Hippocampal formation (tissue), 2 donors: ENCODE measurements at regions not wholly inside any gene's neighbourhood (a gene's known extent, or its start where the extent isn't known, plus 50 kb on each side); places are given as distances from the start of the nearest gene placed in this dataset.

ENCODE experiments used
- DNase-seq, 2 donors: peaks; one replicate each; lab custom pipeline; 2025; lab: John Stamatoyannopoulos, UW

DNA sequence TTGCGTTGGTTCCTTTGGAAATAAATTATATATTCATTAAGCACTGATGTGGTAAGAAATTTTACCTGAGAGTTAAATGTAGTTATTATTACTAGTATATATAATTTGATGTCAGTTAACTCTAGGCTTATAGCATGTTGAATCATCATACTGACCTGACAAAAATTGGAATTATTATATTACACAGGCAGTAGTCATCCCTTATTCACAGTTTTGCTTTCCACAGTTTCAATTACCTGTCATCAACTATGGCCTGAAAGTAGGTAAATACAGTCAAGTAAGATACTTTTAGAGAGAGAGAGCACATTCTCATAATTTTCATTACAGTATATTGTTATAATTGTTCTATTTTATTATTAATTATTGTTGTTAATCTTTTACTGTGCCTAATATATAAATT lies 1074.7 kb downstream of the CDH11 start:
- no peak for DNase-seq

DNA sequence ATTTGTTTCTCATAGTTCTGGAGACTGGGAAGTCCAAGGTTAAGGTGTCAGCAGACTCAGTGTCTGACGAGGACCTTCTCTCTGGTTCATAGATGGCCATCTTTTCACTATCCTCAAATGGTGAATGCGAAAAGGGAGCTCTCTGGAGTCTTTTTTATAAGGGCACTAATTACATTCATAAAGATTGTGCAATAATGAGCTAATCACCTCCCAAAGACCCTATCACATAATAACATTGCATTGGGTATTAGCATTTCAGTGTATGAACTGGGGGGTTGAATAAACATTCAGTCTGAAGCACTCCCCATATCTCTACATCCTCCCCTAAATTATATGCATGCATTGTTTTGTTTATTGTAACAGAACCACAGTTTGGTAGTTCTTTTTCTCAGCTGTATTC lies 1086.5 kb downstream of the CDH11 start:
- no peak for DNase-seq

DNA sequence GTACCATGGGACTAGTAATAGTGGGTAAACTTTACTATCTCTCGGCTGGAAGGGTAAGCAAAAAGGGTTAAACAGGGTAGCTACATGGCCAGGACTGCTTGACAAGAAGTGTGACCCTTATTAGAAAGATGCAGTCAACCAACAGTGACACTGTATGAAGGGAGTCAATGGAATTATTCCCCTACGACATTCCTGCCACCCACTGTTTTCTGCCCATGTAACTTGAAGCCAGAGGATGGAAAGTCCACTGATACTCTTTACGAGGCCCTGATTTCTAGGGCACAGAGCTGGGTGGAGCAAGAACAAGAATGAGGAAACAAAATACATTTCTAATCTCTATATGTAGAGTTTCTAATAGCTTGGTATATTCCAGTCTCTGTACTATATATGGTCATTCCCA lies 1102.5 kb downstream of the CDH11 start:
- no peak for DNase-seq

DNA sequence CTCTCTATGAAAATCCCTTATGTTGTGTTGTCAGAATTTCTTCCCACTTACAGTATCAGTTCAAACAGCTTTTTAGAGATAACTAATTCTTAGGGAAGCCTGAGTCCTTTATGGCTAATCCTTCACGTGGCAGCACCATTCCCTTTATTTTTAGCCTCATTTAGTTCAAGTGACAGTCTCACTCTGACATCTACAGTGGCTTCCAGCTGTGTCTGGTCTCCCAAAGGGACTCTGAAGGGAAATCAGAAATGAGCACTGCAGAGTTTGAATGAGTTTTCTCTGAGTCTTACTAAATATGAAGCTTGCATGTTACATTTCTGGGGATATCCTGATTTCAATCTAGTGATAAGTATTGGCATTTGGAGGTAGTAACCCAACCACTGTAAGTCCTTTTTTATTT lies 1104.1 kb downstream of the CDH11 start:
- no peak for DNase-seq

DNA sequence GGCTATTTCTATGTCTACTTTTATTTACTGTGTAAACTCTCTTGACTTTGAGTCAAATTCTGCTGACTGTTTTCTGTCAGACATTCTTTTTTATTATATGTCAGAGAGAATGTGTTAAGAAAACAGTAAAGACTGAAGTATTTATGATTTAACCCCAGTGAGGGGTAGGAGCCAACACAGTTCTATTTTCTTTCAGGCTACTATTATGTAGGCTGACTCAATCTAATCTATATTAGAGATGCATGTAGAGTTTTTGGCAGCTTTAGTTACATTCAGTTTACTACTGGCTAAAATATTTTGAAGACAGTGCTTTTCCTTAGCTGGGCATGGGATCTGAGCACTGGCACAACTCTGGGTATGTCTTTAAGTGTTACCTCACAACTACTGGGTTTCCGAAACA lies 1108.0 kb downstream of the CDH11 start:
- DNase-seq, result no peak

DNA sequence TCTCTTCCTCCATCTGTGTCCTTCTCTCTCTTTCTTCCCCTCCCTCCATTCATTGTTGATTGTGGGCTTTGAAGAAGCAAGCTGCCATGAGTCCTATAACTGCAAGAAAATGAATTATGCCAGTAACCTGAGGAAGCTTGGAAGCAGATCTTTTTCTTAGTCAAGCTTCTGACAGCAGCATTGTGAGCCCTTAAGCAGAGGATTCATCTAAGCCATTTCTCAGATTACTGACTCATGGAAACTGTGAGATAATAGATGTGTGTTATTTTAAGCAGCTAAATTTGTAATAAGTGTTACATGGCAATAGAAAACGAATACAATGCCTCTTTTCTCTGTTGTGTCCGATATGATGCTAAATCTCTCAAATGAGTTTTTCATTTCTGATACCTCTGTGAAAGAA lies 1109.7 kb downstream of the CDH11 start:
- no peak for DNase-seq

DNA sequence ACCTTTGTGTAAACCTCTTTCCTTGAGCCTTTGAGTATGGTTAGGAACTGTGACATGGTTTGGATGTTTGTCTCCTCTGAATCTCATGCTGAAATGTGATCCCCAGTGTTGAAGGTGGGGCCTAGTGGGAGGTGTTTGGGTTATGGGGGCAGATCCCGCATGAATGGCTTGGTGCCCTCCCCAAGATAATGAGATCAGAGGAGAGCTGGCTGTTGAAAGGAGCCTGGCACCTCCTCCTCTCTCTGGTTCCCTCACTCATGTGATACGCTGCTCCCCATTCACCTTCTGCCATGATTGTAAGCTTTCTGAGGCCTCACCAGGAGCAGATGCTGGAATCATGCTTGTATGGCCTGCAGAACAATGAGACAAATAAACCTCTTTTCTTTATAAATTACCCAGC lies 1110.2 kb downstream of the CDH11 start:
- DNase-seq, result no peak

DNA sequence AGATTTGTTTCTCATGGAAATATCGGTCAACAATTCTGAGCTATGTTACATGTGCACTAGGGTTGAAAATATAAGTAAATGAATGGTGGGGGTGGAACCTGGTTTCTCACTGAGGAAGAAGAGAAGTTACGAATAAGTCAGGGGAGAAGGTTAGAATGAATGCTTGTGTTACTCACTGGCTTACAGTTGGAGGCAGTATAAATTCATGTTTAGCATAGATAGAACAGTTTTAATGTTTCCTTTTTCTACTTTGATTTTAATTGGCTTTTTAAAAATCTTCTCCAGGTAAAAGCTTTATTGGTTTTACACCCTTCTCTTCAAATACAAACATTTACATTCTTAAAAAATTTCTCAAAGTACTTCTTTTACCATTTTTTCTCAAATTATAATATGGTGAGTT lies 1113.7 kb downstream of the CDH11 start:
- DNase-seq, result no peak

DNA sequence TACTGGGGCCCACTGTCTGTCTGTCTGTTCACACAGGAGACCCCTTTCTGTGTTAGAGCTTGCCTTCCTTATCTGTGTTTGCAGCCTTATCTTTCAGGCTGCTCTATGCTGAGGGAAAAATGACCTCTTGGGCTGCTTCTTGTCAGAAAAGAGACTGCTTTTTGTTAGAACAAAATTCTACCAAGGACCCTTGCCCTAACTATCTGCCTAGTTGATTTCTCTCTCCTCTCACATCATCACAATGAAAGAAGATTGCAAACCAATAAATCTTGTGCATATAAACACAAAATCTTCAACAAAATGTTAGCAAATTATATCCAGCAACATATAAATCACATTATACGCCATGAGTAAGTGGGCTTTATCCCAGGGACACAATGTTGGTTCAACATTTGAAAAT lies 1117.7 kb downstream of the CDH11 start:
- DNase-seq, result no peak

DNA sequence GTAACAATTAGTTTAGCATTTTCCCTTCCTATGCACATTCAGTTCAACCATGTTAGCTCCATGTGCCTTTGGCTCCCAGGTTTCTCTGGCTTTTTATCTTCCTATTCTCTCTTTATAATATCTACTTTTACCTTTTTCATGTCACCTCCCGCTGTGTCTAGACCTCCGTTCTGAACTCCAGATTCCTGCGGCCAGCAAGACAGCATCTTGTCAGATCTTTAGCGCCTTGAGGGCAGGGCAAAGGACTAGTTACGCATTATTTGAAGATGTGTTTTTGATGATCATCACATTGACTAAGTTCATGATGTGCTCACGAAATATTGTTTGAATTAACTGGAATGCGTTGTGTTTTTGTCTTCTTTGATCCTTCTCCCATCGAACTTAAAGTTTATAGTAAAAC lies 1126.8 kb downstream of the CDH11 start:
- no peak for DNase-seq

DNA sequence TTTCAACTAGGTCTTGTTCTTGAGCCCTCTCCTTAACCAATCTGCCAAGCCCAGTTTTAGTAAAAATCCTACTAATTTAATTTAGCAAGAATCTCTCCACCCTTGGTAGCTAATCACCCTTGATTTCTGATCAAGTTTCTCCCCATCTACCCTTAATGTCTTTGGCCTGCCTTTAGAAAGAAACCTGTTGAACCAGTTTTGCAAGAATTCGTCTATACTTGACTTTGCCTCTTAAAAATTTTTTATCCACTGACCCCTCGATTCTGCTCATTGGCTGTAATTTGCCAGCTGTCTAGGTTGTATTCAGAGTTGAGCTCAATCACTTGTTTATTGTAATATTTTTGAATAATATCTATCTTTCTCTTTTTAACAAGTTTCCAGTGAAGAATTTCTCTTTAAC lies 1138.5 kb downstream of the CDH11 start:
- DNase-seq, result no peak

DNA sequence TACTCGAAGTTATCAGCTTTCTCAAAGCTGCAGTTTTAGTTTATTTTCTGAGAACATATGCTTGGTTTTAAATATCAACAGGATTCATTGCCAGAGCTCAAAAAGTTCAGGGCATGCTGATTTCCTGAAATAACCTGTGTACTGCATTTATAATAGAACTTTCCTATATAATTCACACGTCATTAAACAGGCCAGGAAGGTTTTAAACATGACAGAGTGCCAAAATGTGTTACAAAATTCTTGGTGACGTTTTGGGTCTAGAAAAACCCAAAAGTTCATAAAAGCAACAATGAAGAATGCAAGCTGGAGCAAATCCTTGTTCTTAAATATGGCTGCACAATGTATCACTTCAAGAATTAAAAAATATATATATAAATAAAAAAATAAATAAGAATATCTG lies 1139.1 kb downstream of the CDH11 start:
- no peak for DNase-seq

DNA sequence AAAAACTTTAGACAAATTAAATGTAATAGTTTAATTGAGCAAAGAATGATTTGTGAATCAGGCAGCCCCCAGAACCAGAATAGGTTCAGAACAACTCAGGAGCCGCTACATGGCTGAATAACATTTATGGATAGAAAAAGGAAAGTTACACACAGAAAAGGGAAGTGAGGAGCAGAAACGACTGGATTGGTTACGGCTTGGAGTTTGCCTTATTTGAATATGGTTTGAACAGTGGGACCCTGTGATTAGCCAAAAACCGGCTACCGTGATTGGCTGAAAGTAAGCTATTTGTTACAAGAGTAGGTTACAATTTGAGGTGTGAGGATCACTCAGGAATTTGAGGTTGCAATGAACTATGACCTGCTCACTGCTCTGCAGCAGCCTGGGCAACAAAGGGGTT lies 1139.8 kb downstream of the CDH11 start:
- DNase-seq, result no peak

DNA sequence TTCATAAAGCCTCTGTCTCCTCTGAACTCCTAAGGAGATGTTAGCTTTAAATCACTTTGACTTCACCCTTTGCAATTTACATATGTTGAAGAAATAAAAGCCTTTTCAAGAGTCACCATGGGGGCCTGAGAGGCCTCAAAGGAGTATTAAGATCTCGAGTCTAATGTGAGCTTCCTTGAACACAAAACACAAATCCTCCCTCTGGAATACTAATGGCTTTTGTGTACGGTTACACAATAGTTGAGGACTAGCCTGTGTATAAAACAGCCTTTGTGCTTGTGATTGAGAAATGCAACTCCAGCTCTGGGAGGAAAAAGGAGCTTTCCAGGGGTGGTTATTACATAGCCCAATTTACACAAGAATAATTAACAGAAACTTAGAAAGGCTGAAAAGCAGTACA lies 1140.2 kb downstream of the CDH11 start:
- peak in 1 of 2 donors; percentile 32 for DNase-seq

DNA sequence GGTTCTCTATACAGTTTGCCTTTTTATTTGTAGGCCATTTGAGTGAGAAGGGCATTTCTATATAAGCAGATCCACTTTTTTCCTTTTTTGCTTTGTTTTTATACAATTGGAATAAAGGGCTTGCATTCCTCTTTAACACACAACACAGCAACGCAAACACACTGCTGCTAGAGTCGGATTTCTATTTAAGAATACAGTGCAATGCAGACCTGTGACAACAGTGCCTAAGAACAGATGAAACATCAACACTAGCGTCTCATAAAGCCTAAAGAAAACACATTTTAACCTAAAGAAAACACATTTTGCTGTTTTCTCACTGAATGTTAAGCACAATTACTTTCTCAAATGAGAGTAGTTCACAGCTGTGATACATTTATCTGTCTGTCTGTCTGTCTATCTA lies 1141.1 kb downstream of the CDH11 start:
- DNase-seq, result no peak

DNA sequence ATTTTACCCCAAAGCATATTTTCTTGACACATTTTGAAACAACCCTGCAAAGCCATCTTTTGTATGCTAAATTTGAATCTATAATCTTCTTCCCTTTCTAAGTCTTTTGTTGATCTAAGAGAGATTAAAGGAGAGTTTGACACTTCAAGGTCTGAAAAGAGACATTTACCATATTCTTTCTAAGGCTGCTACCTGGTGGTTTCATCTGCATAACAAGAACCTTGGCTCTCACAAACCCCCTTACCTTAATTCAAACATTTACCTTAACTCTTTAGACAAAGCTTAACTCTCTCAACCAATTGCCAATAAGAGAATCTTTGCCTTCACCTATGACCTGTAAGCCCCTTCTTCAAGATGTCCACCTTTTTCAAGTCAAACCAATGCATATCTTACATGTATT lies 1143.6 kb downstream of the CDH11 start:
- no peak for DNase-seq

DNA sequence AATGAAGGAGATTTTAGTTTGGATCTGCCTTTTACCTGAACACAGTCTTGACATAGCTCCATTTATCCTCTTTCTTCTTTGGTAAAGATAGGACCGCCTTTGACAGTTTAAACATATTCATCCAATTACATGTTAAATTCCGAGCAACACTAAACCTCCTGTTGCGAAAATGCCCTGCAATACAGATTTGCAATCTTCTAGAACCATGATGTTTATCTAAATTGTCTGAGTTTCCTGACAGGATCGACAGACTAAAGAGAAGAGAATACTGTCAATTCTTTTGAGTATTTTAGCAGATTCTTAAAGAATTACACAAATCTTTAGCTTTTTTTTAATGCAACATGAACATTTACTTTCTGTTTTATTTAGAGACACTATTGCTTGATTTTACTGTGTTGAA lies 1145.5 kb downstream of the CDH11 start:
- no peak for DNase-seq

DNA sequence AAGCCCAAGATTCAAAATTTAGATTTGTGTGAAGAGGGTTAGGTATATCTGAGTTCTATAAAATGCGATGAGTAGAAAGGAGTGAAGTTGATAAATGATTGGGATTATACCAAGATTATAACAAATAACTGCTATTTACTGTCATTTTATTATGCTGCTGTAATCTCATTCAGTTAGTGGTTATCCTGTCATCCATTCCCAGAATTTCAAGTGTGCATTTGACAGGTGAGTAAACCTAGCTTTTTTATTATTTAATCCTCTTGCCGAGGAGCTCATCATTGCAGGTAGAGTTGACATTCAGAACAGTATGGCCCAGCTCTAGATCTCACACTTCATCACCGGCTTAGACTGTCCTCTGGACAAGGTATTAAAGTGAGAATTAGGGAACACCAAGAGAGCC lies 1146.2 kb downstream of the CDH11 start:
- DNase-seq, result no peak

DNA sequence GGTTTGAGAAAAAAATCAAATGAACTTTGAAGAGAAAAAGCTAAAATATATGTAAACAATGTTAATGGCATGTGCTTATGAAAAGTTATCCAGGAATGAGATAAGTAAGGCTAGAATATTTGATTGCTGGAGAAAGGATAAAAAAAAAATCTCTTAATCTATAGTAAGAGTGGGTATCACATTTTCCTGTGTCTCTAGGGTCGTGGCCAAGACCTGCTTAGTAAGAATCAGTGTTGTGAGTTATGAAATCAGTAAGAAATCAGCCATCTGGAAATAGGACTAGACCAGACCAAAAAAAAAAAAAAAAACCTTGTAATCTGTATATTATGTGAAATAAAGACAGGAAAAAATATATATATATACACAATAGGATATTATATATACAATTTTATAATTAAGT lies 1153.9 kb downstream of the CDH11 start:
- no peak for DNase-seq

DNA sequence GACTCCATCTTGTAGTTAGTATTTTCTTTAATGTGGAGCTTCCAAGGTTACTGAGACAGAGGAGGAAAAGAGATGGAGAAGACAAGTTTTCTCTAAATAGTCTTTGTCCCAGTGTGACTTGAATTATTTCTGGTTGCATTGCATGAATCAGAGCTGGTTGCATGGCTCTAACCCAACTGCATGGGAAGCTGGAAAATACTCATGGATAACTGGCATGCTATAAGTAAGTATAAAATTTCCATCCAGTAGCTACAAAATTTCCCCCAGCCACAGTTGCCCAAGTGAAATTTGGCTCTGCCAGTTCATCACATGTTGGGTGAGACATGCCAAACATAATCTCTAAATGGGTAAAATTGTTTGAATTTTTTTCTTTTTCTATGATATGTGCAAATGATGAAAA lies 1161.5 kb downstream of the CDH11 start:
- no peak for DNase-seq

DNA sequence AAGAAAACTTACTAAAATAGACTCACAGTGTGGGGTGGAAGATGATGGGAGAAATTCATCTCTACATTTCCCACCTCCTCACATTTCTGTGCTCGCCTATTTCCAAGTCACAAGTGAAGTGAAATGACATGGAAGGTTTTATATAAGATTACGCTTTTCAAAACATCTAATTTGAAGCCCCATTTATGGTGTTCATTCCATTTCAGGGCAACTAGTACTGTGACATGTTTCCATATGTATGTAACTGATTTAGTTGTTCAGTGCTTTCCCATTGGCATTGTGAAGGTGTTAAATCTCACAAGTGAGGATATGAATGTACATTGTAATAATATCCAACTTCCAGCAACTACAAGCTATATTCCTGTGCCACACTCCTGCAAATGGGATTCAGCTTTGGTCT lies 1174.8 kb downstream of the CDH11 start:
- no peak for DNase-seq

DNA sequence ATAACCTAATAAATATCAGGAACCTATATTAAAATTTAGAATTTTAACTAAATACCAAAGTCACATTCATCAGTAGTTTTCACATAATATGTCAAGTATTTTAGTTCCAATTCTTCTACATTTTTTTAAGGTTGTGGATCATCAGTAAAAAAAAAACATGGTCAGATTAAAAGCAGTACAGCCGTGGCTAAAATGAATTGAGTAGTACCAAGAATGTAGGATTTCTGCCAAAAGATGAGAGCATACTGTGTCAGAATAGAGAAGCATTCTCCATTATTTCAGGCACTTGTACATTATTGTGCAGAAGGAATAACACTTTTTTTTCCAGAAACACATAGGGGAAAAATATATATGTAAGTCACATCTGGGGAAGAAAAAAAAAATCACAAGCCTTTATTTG lies 1176.1 kb downstream of the CDH11 start:
- DNase-seq, result no peak

DNA sequence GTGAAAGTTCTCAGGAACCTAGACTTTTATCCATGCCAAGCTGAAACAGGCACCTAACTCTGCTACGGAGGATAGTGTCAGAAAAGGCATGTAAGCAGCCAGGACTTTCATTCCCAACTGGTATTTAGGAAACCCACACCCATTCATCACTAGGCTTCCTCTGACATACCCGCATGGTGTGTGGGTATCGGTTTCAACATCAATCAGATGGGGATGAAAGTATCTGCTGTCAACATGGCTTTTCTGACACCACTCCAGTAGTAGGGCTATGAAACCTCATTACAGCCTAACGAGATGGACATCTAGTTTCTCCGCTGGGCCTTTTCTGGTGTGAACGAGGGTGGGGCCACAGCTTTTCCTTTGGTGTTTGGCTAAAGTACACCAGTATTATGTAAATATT lies 1178.3 kb downstream of the CDH11 start:
- no peak for DNase-seq

DNA sequence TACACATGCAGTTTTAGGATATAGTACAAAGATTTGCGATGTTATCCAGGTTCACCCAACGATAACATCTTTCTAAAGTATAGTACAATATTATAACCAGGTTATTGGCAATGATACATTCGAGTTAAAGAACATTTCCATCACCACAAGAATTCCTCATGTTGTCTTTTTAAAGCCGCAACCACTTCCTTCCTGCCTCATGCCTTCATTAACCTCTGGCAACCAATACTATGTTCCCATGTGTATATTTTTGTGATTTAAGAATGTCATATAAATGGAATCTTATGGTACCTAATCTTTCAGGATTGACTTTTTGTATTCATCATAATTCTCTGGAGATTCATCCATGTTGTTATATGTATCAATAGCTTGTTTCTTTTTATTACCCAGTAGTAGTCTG lies 1183.2 kb downstream of the CDH11 start:
- DNase-seq, result no peak

DNA sequence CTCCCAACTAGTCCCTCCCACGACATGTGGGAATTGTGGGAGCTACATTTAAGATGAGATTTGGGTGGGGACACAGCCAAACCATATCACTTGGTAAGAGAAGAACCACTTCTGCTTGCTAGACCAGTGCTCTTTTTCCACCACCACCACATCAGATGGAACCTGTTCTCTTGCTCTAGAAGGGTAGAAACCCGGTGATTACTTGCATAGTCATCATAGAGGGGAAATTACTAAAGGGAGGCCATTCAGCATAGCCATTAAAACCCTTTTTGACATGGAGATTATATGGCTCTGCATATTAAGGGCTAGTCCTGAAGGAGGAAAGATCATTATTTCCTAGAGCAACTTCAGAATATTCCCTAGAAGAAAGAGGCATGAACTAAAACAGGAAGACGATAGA lies 1188.0 kb downstream of the CDH11 start:
- DNase-seq, result no peak
